Body of pancreas (tissue), 4 donors: ENCODE measurements at regions not wholly inside any gene's neighbourhood (a gene's known extent, or its start where the extent isn't known, plus 50 kb on each side); places are given as distances from the start of the nearest gene placed in this dataset.

Source experiments
- POLR2A ChIP-seq, 3 donors: fragments of 450-650 bp; IDR thresholded peaks; one replicate each; pipeline ENCODE4 v1.6.1; 2016; ENCODE audit warnings: antibody characterized with exemption in 3 of 3, mild to moderate bottlenecking in 2 of 3
- TF ChIP-seq, protein P1 (sequence below), 7 experiments: fragments of 450-650 bp in 4 of 7; fragments of 200-600 bp in 3 of 7; sonication (generic) in 3 of 7; IDR thresholded peaks; one replicate each; pipeline ENCODE4 v1.5.1; 2016 to 2019; ENCODE audit warnings: antibody characterized with exemption in 7 of 7

DNA sequence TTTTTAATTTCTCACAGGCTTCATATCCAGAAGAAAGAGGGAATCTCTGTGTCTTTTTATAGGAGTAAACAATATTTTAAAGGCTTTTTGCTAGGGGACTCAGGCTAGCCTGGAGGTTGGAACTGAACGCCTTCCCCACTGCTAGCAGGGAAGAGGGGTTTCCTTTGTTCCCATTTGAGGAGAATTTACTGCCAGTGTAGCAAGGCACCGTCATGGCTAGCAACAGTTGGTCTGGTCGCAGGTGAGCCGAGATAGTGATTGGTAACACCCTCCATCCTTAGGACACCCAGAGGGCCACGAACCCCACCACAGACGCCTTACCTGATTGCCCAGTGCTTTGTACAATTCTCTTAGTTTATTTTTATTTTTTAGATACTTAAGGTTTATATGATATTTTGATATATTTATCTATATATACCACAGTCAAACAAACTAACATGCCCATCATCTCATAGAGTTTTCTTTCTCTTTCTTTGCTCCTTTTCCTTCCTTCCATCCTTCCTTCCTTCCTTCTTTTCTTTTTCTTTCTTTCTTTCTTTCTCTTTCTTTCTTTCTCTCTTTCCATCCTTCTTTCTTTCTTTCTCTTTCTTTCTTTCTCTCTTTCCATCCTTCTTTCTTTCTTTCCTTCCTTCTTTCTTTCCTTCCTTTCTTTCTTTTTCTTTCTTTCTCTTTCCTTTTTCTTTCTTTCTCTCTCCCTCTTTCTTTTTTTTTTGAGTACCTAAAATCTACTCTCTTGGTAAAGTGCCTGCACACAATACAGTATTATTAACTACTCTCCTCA, 219.0 kb upstream of the AKR1E2 start:
- TF ChIP-seq, protein P1, sequence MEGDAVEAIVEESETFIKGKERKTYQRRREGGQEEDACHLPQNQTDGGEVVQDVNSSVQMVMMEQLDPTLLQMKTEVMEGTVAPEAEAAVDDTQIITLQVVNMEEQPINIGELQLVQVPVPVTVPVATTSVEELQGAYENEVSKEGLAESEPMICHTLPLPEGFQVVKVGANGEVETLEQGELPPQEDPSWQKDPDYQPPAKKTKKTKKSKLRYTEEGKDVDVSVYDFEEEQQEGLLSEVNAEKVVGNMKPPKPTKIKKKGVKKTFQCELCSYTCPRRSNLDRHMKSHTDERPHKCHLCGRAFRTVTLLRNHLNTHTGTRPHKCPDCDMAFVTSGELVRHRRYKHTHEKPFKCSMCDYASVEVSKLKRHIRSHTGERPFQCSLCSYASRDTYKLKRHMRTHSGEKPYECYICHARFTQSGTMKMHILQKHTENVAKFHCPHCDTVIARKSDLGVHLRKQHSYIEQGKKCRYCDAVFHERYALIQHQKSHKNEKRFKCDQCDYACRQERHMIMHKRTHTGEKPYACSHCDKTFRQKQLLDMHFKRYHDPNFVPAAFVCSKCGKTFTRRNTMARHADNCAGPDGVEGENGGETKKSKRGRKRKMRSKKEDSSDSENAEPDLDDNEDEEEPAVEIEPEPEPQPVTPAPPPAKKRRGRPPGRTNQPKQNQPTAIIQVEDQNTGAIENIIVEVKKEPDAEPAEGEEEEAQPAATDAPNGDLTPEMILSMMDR (IDR thresholded peaks at IDR 0.05), result no peak
- no peak for TF ChIP-seq POLR2A (IDR thresholded peaks at IDR 0.05)
